UCSD-AML1 (cell line): ENCODE measurements at regions not wholly inside any gene's neighbourhood (a gene's known extent, or its start where the extent isn't known, plus 50 kb on each side); places are given as distances from the start of the nearest gene placed in this dataset.
"Not testable (repeated sequence)": the region's sequence is repeated elsewhere in the genome, so short reads cannot be mapped to it uniquely, and the experiment has no call there.

ENCODE experiments used
- DNase-seq: peaks from one replicate; lab custom pipeline; 2025; ENCODE audit not compliant: unreplicated experiment; lab: John Stamatoyannopoulos, UW

GRCh38 chr11:42434911-42435310 lies 876.9 kb upstream of the API5 start:
- not testable (repeated sequence) for DNase-seq

GRCh38 chr11:42444406-42444805 lies 867.4 kb upstream of the API5 start:
- no peak for DNase-seq

- DNase-seq, result no peak
These were observed 849.1 kb upstream of the API5 start for GRCh38 chr11:42462558-42463310.

GRCh38 chr11:42465623-42466022 lies 846.2 kb upstream of the API5 start:
- no peak for DNase-seq

- no peak for DNase-seq
These were observed 838.7 kb upstream of the API5 start for GRCh38 chr11:42473106-42473505.

GRCh38 chr11:42482822-42483221 lies 829.0 kb upstream of the API5 start:
- DNase-seq, result no peak

- no peak for DNase-seq
These were observed 821.3 kb upstream of the API5 start for GRCh38 chr11:42490506-42490905.

GRCh38 chr11:42494459-42494858 lies 817.3 kb upstream of the API5 start:
- DNase-seq, result no peak

- DNase-seq, result no peak
These were observed 812.8 kb upstream of the API5 start for GRCh38 chr11:42498971-42499370.

- no peak for DNase-seq
These were observed 809.6 kb upstream of the API5 start for GRCh38 chr11:42502151-42502550.

GRCh38 chr11:42521994-42522393 lies 789.8 kb upstream of the API5 start:
- no peak for DNase-seq

- DNase-seq, result peak; percentile 32
These were observed 787.1 kb upstream of the API5 start for GRCh38 chr11:42524534-42525227.

- no peak for DNase-seq
These were observed 785.4 kb upstream of the API5 start for GRCh38 chr11:42526426-42526825.

GRCh38 chr11:42528471-42528870 lies 783.3 kb upstream of the API5 start:
- no peak for DNase-seq

GRCh38 chr11:42528911-42529310 lies 782.9 kb upstream of the API5 start:
- DNase-seq, result no peak

GRCh38 chr11:42536611-42537360 lies 775.0 kb upstream of the API5 start:
- no peak for DNase-seq

GRCh38 chr11:42542336-42542735 lies 769.5 kb upstream of the API5 start:
- no peak for DNase-seq

- DNase-seq, result no peak
These were observed 767.9 kb upstream of the API5 start for GRCh38 chr11:42543844-42544419.

GRCh38 chr11:42544726-42545125 lies 767.1 kb upstream of the API5 start:
- DNase-seq, result no peak

GRCh38 chr11:42545954-42546353 lies 765.8 kb upstream of the API5 start:
- DNase-seq, result no peak

- DNase-seq, result no peak
These were observed 759.0 kb upstream of the API5 start for GRCh38 chr11:42552786-42553185.

- no peak for DNase-seq
These were observed 756.6 kb upstream of the API5 start for GRCh38 chr11:42555190-42555589.
